HEK293T (cell line): ENCODE measurements at regions not wholly inside any gene's neighbourhood (a gene's known extent, or its start where the extent isn't known, plus 50 kb on each side); places are given as distances from the start of the nearest gene placed in this dataset.

Source experiments
- CTCF ChIA-PET: fragments of 350-600 bp; formaldehyde crosslinking; extraction: SDS; loops from one replicate; lab custom pipeline; 2021; ENCODE audit warnings: antibody characterized with exemption, inconsistent platforms; lab: Yijun Ruan, JAX
- POLR2A ChIA-PET: fragments of 350-600 bp; formaldehyde crosslinking; extraction: SDS; loops from one replicate; lab custom pipeline; 2020; ENCODE audit warnings: antibody characterized with exemption, inconsistent platforms; lab: Yijun Ruan, JAX
- DNase-seq: peaks from one replicate; pipeline ENCODE4 v3.0.0; 2012; ENCODE audit warnings: mixed read lengths; ENCODE audit errors: extremely low spot score
- ARNT ChIP-seq: fragments of 450-650 bp; IDR thresholded peaks from 2 replicates; pipeline ENCODE4 v1.6.1; 2017; ENCODE audit warnings: mild to moderate bottlenecking
- BHLHE40 ChIP-seq: fragments of 450-650 bp; IDR thresholded peaks from 2 replicates; pipeline ENCODE4 v1.6.1; 2016; ENCODE audit warnings: mild to moderate bottlenecking, moderate library complexity, borderline replicate concordance
- CTBP1 ChIP-seq: fragments of 450-650 bp; IDR thresholded peaks from 2 replicates; pipeline ENCODE4 v1.6.1; 2016; ENCODE audit warnings: borderline replicate concordance
- ELF4 ChIP-seq: fragments of 450-650 bp; IDR thresholded peaks from 2 replicates; pipeline ENCODE4 v1.6.1; 2017; ENCODE audit warnings: antibody characterized with exemption
- FOXA1 ChIP-seq: fragments of 450-650 bp; IDR thresholded peaks from 2 replicates; pipeline ENCODE4 v1.6.1; 2016; ENCODE audit warnings: mild to moderate bottlenecking
- FOXK2 ChIP-seq: fragments of 450-650 bp; IDR thresholded peaks from 2 replicates; pipeline ENCODE4 v1.6.1; 2016; ENCODE audit warnings: mild to moderate bottlenecking
- FOXM1 ChIP-seq: fragments of 450-650 bp; IDR thresholded peaks from 2 replicates; pipeline ENCODE4 v1.6.1; 2017; ENCODE audit warnings: mild to moderate bottlenecking, borderline replicate concordance
- HDGF ChIP-seq: fragments of 450-650 bp; IDR thresholded peaks from 2 replicates; pipeline ENCODE4 v1.6.1; 2017; ENCODE audit warnings: antibody characterized with exemption, borderline replicate concordance
- L3MBTL2 ChIP-seq: fragments of 450-650 bp; conservative IDR thresholded peaks from 2 replicates; pipeline ENCODE4 v1.6.1; 2016; ENCODE audit warnings: mild to moderate bottlenecking
- LEF1 ChIP-seq: fragments of 450-650 bp; IDR thresholded peaks from 2 replicates; pipeline ENCODE4 v1.6.1; 2017; ENCODE audit warnings: mild to moderate bottlenecking, borderline replicate concordance
- NFRKB ChIP-seq: fragments of 450-650 bp; IDR thresholded peaks from 2 replicates; pipeline ENCODE4 v1.6.1; 2016; ENCODE audit warnings: mild to moderate bottlenecking, moderate library complexity
- SP1 ChIP-seq: fragments of 450-650 bp; IDR thresholded peaks from 2 replicates; pipeline ENCODE4 v1.6.1; 2017
- SUZ12 ChIP-seq: fragments of 450-650 bp; IDR thresholded peaks from 2 replicates; pipeline ENCODE4 v1.6.1; 2016; ENCODE audit warnings: mild to moderate bottlenecking
- TARDBP ChIP-seq: fragments of 450-650 bp; IDR thresholded peaks from 2 replicates; pipeline ENCODE4 v1.6.1; 2016
- ZNF384 ChIP-seq: fragments of 450-650 bp; IDR thresholded peaks from 2 replicates; pipeline ENCODE4 v1.6.1; 2016
- TF ChIP-seq, protein P1 (sequence below): fragments of 450-650 bp; IDR thresholded peaks from 2 replicates; pipeline ENCODE4 v1.6.1; 2016

DNA sequence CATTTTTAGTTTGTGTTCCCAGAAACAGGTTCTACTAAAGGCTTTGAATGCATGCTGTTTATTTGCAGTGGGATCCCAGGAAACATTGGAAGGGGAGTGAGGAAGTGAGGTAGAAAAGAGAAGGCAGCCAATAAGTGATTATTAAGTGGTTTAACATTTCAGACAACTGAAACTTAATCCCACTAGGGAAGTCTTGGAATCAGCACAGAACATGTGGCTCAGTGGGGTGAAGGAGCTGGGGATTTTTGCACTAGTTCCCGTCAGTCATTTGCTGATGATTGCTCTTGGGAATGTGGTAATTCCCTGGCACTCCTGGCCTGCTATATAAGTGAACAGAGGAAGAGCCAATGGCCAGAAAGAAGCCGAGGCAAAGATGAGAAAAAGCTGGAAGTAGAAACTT lies 1053.0 kb upstream of the IGFBP7 start:
- ChIA-PET CTCF (no interaction called here), POLR2A (no interaction called here)
- TF ChIP-seq HDGF, result no peak
- TF ChIP-seq FOXM1, result no peak
- no peak for DNase-seq

DNA sequence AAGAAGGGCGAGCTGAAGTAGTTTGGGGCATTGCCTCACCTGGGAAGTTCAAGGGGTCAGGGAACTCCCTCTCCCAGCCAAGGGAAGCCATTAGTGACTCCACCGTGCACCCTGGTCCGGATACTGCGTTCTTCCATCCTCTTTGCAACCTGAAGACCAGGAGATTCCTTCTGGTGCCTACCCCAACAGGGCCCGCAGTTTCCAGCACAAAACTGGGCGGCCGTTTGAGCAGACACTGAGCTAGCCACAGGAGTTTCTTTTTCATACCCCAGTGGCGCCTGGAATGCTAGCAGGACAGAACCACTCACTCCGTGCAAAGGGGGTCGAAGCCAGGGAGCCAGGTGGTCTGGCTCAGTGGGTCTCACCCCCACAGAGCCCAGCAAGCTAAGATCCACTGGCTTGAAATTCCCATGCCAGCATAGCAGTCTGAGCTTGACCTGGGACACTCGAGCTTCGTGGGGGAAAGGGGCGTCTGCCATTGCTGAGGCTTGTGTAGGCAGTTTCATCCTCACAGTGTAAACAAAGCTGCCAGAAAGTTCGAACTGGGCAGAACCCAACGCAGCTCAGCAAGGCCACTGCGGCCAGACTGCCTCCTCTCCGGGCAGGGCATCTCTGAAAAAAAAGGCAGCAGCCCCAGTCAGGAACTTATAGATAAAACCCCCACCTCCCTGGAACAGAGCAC lies 1039.4 kb upstream of the IGFBP7 start:
- TF ChIP-seq HDGF (no peak), L3MBTL2 (no peak), SUZ12 (no peak), ELF4 (no peak), FOXM1 (no peak), FOXA1 (no peak), CTBP1 (no peak), ZNF384 (no peak), BHLHE40 (no peak), ARNT (no peak), LEF1 (no peak), SP1 (no peak), FOXK2 (no peak)
- TF ChIP-seq, protein P1, sequence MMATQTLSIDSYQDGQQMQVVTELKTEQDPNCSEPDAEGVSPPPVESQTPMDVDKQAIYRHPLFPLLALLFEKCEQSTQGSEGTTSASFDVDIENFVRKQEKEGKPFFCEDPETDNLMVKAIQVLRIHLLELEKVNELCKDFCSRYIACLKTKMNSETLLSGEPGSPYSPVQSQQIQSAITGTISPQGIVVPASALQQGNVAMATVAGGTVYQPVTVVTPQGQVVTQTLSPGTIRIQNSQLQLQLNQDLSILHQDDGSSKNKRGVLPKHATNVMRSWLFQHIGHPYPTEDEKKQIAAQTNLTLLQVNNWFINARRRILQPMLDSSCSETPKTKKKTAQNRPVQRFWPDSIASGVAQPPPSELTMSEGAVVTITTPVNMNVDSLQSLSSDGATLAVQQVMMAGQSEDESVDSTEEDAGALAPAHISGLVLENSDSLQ, result no peak
- no peak for DNase-seq
- CTCF ChIA-PET, result no interaction called here
- POLR2A ChIA-PET, result no interaction called here

DNA sequence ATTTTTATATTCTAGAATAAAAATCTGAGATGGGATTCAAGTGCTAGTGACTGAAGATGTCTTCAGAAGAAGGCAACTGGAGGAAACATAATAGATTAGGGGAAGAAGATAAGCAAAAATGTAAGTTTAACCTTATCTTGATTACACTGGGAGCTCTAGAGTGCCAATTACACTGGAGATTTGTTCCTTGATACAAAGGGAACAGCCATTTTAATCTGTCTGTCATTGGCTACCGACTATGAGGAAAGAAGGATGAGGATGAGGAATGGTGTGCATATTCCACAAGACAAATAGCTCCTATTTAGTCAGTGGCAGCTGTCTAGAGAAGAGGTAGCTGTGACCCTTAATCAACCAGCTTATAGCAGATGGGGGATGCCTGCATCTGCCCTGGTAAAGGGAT lies 1034.5 kb upstream of the IGFBP7 start:
- ChIA-PET POLR2A (no interaction called here), CTCF (no interaction called here)
- no peak for TF ChIP-seq HDGF
- TF ChIP-seq FOXM1, result no peak
- TF ChIP-seq, protein P1, result no peak
- no peak for TF ChIP-seq FOXK2
- TF ChIP-seq FOXA1, result no peak
- no peak for TF ChIP-seq ZNF384
- TF ChIP-seq ELF4, result no peak
- TF ChIP-seq BHLHE40, result no peak
- DNase-seq, result no peak

DNA sequence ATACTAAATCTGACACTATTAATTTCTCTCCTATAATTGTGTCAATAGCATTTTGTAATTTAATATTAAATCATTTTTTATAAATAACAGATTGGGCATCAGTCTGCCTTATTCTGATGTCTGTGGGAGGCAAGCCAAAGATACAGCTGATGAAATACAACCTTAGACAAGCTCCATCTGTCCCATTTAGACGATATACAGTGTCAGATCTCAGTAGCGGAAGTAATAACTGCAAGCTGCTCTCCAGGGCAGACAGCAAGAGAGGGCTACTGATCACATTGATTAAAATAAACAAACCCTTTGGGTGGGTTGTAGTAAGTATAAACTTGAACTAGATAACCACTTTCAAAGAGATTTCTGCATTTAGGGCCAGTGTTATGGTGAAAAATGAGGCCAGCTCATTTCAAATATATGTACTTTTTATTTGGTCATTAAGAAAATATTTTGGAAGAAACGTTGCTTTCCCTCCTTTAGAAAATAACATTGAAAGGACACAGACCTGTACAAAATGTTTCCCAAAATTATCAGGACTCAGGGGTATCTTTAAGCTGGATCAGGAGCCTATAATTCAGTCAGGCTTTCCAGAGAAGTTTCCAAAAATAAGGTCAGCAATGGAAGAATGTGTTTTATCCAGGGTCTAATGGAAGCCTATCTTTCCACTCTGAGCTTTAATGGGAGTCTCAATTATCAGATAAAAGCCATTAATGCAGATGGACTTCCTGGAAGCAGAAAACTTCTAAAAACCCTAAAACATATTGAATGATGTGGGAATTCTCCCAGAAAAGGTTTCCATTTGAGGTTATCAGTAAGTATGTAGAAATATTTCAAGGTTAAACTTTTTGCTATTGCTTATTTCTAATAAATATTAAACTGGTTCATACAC lies 1028.8 kb upstream of the IGFBP7 start:
- TF ChIP-seq HDGF, result no peak
- no peak for TF ChIP-seq LEF1
- TF ChIP-seq FOXM1, result no peak
- no peak for TF ChIP-seq SUZ12
- no peak for TF ChIP-seq FOXK2
- TF ChIP-seq CTBP1, result no peak
- TF ChIP-seq BHLHE40, result no peak
- TF ChIP-seq, protein P1, result no peak
- TF ChIP-seq ZNF384, result no peak
- TF ChIP-seq TARDBP, result no peak
- TF ChIP-seq L3MBTL2, result no peak
- no peak for TF ChIP-seq NFRKB
- no peak for TF ChIP-seq FOXA1
- no peak for TF ChIP-seq ELF4
- CTCF ChIA-PET, result no interaction called here
- no peak for DNase-seq
- POLR2A ChIA-PET, result no interaction called here

DNA sequence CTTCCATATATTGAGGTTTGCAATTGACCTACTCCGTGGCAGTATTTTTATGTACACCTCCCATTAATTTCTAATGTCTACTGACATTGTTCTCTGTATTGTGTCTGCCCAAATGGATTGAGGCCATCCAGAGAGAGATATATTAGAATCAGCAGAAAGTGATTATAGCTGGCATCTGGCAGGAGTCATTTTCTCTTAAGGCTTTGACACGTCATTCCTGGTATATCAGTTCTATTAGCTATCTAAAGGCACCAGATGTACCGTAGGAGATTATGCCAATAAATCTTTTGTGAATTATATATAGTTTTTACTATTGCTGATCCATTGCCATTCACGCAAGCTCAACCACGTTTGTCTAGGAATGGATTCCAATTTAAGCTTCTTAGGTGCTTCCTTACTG lies 1026.4 kb upstream of the IGFBP7 start:
- no peak for TF ChIP-seq FOXM1
- ChIA-PET CTCF (no interaction called here), POLR2A (no interaction called here)
- no peak for DNase-seq

DNA sequence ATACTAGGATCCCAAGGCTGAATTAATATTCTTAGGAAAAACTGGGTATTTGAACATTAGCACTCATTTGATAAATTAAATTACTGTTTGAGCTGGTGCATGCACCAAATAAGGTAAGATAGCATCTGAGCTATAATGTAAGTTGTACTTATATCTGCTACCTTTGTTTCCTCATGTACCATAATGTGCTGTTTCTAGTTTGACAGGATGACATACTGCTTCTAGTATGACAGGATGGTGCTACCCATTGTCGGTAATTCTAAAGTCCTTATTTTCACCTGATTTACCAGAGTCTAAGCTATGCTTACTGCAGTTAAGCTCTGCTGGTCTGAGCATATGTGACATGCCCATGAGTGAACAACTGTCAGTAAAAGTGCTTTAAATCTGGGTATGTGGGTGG lies 1017.5 kb upstream of the IGFBP7 start:
- ChIA-PET CTCF (no interaction called here), POLR2A (no interaction called here)
- TF ChIP-seq ARNT, result no peak
- no peak for TF ChIP-seq FOXA1
- TF ChIP-seq CTBP1, result no peak
- no peak for TF ChIP-seq ZNF384
- no peak for TF ChIP-seq FOXK2
- TF ChIP-seq BHLHE40, result no peak
- no peak for TF ChIP-seq TARDBP
- no peak for TF ChIP-seq SUZ12
- no peak for TF ChIP-seq ELF4
- DNase-seq, result no peak
